EL (cell line): ENCODE measurements at regions not wholly inside any gene's neighbourhood (a gene's known extent, or its start where the extent isn't known, plus 50 kb on each side); places are given as distances from the start of the nearest gene placed in this dataset.

ENCODE experiments used
- DNase-seq: peaks from one replicate; pipeline ENCODE4 v3.0.0-alpha.2; 2016

DNA sequence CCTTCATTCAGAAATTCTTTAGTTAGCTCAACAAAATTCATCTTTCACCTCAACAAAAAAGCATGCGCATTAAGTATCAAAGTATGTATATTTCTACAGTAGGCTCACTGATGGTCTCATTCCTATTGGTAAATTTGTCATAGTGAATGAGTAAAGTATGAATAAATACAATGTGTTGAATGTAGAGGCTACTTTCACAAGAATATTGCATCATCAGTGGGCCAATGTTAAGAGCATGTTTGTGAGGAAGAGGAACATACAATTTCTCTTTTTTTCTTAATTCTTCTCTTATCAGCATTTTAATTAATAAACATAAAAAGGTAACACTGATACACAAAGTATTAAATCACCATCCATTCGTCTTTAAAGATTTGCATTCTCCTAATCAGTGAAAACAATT lies 505.1 kb downstream of the CETN3 start:
- DNase-seq: no peak

DNA sequence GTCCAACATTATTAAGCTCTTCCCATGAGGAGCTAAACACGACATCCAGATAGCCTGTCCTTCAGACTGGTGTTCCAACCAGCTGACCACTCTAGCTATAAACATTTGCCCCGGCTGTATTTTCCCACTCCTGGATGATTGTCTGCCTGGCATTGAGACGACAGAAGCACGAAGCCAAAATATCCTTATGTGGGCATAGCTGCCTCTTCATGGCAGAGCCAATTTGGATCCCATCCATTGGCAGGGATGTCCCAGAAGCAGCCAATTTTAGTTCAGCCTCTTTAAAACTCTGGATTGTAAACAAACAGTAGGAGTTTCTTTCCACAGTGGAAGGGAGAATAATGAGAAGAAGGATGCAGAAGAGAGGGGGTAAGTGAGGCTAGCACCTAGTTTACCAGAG lies 507.6 kb downstream of the CETN3 start:
- DNase-seq: no peak

DNA sequence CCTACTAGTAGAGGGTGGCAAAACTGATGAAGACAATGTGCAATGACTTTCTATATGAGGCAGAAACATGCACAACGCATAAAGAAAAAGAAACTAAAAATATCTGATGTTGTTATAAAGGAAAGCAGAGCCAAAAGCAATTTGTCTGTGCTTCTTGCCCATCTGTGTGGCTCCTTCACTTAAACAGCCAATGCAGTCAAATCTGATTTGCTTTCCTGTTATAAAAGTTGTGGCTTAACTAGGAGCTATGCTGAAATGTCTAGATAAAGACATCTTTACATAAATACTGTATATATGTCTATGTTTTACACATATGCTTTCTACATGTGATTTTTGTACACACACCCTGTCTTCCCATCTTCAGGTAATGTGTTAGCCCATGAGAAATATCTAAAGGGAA lies 508.2 kb downstream of the CETN3 start:
- no peak for DNase-seq

DNA sequence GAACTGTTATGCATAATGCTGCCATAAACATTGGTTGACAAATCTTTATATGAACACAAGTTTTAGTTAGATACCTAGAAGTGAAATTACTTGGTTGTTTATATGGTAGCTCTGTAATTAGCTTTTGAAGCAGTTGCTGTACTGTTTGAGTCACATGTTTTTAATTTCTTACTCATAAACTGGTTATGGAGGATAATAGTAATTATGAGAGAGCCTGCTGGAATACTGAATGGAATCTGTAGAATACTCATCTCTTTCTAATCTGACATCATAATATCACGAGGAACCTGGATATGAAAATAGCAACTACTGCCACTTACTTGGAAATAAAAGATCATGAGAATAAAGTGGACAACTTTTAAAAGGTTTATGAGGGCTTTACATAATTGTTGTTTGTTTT lies 509.2 kb downstream of the CETN3 start:
- DNase-seq: no peak

DNA sequence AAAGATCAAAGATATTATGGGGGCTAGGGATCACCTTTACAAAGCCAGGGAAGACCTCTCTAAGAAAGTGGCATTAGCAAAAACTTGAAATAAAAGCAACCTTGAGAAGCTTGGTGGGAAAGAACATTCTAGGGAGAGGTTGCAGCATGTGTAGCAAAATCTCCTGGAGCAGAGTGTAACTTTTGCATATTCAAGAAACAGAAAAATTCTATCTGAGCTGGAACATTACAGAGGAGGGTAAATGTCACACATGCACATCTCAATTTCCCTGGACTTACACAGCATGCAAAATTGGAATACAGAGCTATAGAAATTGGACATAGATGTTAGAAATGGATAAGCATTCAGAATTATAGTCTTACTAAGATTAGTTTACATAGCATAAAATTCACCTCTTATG lies 510.0 kb downstream of the CETN3 start:
- DNase-seq: no peak

DNA sequence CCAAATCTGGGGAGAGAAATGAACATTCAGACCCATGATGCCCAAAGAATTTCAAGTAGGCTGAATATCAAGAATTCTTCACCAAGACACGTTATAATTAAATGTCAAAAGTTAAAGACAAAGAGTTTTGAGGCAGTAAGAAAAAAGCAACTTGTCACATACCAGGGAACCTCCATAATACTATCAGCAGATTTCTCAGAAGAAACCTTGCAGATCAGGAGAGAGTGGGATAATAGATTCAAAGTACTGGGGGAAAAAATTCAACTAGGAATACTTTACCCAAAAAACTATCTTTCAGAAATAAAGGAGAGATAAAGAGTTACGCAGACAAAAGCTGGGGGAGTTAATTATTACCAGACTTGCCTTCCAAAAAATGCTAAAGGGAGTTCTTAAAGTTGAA lies 516.0 kb downstream of the CETN3 start:
- DNase-seq: no peak

DNA sequence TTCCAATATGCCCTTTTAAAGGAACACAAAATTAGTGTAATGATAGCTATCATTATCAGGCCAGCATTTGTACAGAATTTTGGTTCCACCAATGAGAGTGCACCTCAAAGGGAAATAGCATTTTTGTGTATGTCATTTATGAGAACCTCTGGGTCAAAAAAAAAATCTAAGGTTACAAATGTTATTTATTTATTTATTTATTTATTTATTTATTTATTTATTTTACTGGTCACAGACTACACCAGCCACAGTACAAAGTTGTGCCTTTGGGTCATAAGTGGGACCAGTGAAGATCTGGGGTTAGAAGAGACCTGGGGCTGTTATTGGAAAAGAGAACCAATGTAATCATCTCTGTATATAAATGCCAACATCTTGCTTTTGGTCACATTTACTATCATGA lies 523.9 kb downstream of the CETN3 start:
- no peak for DNase-seq

DNA sequence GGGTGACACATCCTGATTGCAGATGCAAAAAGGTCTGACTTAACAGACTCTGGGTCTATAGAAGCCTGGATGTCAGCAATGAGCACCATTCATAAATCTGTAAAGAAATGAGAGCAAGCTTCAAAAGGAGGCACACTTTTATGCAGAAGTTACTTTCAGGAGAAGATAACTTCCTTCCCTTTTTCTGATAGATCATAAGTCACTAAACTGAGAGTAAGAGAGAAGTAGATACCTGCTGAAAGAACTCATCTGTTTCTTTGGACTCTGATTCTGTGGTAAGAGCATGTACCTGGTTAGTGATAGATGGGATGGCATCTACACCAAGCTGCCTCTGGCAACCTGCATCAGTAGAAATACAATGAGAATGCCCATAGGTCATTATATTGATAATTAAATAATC lies 525.6 kb downstream of the CETN3 start:
- no peak for DNase-seq

DNA sequence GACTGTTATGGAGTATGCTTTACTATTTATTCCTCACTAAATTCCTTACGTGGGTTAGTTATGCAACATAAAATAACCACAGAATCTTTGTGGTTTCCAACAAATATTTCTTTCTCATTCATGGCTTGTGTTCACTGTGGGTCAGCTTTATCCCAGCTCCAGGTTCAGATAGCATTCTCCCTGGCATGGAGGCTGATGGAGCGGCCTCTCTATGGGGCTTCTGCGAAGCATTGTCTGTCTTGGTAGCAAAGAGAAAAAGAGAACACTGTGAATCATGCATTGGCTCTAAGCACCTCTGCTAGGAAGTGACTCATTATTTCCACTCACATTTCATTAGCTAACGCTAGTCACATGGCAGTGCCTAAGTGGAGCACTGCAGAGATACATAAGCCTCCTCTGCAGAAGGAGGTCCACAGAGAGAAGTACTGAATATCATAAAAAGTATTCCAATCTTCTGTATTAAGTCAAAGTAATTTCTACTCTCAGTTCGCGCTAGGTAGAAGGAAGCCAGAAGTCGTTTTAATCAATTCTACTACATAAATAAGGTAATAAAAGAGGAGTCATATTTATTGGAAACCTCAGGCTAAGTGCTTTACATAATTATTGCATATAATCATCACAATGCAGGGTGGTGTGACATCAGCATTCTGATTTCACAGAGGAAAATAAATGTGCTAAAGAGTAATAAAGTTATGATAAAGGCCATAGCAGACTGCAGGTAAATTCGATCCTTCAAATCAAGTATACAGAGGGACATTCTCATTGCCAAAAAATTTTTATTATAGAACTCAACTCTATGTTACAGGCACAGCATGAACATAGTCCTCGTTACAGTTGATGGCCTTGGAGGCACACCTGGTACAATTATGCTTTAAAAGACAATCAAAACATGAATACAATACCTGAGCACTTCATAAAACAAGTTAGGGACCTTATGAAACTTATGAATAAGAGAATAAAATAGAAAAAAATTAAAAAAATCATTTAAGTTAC lies 531.1 kb downstream of the CETN3 start:
- DNase-seq: peak; percentile 45

DNA sequence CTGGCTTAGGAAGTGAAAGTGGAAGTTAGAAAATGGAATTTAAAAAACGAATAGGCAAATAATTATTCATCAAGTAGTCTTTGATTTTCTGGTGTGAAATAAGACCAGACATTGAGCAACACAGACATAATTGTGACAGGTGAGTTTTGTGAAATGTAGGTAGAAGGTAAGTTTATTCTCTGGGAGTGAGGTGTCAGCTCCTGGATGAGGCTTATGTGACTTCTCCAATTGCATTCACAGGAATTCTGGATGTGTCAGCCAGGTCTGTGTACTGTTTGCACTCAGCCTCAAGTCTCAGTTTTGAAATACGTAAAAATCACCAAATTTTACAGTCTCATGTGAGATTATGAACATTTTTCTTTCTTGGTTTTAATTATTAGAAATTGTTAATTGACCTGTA lies 537.6 kb downstream of the CETN3 start:
- DNase-seq: no peak

DNA sequence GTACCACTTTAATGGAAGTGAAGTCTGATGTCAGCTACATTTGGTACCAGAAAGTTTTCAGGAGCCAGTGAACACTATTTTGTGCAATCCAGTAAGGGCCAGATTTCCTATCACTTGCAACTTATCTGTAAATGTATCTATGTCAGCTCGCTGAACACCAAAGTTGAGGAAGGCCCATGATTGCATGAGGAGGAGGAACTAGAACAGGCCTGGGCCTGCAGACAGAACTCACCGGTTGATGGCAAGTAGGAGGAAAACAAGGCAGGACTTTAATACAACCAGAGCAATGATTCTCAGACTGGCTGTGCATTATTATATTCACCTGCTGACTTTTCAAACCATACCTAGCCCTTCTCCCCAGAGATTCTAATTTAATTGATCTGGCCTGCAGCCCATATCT lies 540.2 kb downstream of the CETN3 start:
- DNase-seq: no peak

DNA sequence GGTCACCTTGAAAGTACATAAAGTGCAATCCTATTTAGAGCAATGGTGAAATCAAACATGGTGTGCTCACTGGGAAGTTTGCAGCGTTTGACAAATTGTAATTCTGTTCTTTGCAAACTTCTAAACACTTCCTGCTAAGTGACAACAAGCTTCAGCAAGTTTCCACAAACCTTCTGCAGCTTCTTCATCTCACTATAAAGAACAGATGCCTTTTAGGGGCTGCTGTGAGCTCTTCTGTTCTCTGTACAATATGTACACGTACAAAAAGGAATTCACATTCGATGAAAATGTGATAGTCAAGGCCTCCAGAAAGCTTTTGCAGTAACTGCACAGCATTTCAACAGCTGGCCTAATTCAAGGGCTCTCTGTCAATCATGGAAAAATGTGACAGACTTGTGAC lies 543.1 kb downstream of the CETN3 start:
- DNase-seq: no peak

DNA sequence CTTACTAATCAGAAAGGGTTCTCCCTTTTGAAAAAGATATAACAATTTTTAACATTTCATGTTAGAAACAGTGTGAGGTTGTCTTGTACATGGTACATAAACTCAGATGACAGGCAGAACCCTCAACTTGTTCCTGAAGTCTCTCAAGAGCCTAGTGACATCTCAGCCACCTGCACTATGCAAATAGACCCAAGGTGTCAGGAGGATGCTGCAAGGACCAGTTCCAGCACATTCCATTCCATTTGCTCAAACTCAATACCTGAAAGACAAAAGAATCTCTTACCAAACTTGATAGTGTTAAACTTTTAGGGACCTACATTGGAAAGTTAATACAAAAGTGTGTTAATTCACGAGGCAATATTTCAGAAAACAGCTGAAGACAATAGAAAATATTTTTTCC lies 544.6 kb downstream of the CETN3 start:
- no peak for DNase-seq

DNA sequence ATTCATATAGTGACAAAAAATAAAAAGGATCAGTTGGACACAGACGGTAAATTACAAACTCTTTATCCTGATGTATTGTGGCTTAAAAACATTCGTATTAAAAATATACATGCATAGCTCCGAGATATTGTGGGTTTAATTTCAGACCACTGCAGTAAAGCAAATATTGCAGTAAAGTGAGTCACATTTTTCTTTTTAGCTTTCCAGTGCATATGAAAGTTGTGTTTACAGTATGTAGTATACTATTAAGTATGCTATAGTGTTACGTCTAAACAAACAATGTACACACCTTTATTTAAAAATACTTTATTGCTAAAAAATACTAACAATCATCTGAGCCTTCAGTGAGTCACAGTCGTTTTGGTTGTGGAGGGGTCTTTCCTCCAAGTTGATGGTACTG lies 551.8 kb downstream of the CETN3 start:
- DNase-seq: no peak

DNA sequence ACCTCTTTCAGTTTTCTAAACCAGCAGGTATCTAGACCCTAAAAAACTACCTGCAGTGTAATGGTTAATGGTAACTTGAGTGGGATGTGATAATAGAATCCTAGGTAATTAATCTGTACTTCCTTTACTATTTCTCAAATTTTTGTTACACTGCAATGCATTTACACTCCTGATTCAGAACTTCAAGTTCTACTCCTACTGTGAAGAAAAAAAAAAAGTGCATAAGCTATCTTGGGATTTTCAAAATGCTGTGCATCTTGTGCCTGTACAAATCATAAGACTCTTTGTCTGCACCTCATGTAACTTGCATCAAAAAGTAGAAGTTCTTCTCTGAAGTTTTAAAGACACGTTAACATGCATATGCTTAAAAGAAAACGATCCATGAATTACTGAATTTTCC lies 554.1 kb downstream of the CETN3 start:
- DNase-seq: no peak

DNA sequence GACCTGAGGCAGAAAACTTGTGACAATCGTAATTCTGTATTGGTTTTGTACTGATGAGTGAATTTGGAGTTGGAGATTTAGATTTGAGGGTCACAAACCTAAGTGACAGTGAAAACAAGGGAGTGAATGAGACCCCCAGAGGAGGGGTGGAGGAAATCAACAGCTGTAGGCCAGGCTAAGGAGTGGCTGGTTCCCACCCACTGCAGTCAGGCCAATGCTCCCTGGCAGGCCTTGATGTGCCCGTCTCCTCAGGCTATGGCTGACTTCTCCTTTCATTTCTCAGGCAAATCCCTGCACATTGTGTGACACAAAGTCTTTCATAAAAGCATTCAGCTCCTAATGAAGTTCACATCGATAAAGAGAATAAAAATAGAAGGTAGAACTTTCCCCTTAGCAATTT lies 557.6 kb downstream of the CETN3 start:
- no peak for DNase-seq

DNA sequence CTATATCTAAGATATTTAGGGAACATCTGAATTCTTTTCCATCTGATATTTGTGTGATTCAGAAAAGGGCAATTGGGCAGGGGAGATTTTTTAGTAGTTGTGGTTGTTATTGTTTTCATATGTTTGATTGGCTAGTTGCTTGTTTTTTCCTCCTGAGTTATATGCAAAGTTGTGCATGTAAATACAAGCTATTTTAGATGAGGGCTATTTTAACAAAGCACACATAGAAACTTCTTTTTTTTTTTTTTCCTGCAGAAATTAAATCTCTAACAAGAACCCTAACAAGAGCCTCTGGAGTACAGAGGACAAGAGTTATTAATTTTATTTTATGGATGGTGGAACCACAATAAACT lies 559.1 kb downstream of the CETN3 start:
- DNase-seq: no peak

DNA sequence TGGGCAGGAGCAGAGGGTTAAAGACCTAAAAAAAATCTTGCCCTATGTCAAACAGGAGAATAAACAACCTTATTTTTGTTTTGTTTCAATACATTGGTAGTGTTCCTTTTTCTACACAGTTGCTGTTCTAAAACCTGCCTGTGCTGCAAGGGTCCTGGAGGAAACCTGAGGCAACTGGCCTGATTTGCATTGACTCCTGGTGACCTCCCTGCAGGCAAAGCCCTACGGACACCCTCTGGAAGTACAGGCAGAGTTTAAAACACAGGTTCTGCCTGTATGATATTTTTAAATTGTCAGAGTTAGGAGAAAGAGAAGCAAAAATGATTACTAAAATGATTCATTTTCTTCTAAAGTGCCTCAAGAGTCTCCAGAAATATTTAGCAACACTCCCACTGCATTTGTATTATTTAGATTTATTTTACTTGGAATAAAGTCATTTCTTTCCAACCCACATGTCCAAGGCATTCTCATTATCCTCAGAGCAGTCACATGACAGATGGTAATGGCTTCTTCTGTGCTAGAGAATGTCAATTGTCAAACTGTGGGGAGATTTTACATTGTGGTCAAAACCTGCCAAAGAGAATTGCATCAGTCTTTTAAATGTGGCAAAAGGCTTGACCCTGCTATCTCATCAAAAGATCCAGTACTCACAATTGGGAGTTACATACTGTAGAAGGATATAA lies 559.6 kb downstream of the CETN3 start:
- DNase-seq: no peak

DNA sequence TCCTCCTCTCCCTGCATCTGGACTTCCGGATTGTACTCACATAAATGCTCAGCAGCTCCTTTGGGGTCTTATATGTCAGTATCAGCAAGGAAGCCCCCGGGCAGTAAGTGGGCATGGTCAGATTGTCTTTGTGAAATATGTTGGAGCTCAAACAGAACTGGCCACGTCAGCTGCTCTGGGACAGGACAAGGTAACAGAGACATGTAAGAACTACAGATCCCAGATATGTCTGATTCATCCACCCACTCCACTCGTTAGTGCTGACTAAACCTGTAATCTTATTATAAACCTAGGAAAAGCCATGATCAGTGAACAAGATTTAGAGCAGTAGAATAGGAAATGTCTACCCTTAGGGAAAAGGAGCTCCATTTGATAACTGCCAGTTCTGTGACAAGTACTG lies 561.8 kb downstream of the CETN3 start:
- DNase-seq: no peak

DNA sequence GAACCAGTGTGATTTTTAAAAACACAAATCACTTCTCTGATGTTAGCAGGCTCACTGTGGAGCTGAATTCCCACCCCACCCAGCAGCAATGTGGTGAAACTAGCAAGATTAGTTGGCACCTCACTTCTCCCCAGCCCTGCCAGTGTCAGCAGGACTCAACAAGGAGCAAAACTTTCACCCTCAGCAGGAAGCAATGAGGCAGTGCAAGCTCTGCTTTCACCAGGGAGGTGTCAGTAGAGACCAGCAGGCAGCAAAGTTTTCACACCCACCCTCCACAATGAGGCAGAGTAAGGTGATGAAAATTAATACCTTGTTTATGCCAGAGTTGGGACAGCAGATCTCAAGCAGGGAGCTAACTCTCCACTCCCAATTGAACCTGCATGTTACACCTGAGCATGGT lies 565.0 kb downstream of the CETN3 start:
- DNase-seq: no peak

DNA sequence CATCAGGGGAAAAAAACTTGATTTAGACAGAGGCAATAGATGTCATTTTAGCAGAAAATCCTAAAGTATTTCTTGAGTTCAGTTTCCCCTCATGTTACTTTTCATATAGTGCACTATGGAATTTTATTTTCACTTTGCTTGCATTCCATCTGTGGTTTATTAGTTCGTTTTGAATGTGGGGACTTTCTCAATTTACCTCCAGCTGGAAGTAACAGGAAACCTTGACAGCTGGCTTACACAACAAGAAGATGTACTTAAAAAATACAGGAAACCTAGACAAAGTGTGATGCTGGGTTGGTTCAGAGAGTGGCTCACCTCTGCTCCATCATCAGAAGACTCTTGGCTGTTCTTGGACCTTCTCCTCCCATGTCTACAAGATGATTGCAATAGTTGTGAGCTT lies 567.0 kb downstream of the CETN3 start:
- DNase-seq: no peak

DNA sequence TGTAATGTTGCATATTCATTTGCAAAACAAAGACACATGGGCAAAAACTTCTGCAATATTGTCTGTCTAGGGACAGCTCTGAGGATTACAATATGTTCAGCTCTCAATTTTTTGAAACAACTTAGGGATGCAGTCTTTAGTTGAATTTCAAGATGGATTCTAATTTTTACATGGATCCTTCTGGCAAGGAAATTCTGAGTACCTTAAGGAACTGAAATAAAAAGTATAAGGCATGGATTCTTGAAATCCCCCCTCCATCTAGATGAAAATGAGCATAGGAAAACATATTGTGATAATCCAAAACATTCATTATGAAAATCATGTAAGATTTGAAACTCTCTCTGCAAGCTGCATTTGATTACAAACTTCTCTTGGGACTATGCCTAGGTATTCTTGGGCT lies 568.6 kb downstream of the CETN3 start:
- no peak for DNase-seq

DNA sequence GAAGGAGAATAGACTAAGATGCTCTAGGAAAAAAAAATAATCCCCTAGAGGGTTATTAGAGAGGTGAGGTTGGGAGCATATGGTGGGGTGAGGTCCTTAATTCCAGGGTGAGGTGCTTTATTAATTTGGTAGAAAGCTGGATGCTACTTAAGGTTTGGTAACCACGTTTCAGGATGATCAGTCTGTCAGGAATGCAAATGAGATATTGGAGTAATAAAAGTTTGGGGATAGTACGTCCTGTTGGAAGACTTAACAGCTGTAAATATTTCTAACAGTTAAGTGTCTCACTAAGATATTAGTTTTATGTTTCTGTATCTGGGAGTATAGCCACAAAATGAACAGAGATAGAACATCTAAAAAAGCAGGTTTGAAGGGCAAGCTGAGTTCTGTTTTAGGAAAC lies 578.9 kb downstream of the CETN3 start:
- DNase-seq: no peak

DNA sequence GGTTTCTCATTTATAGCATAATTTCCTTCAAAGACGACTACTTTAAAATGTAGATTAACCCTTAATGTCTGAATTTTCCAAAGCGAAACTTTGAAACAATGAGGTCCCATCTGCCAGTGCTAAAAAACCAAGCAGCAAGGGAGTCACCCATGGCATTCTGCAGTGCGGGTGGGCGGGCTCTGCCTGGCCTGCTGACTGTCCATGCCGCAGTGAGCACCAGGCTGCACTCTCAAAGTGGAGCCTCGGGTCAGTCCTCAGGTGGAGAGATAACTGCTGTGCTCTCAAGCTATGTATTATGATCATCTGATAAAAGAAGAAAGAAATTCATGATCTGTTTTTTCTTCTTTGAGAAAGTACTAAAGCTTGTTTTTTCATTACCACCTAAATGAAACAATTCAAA lies 581.6 kb downstream of the CETN3 start:
- no peak for DNase-seq

DNA sequence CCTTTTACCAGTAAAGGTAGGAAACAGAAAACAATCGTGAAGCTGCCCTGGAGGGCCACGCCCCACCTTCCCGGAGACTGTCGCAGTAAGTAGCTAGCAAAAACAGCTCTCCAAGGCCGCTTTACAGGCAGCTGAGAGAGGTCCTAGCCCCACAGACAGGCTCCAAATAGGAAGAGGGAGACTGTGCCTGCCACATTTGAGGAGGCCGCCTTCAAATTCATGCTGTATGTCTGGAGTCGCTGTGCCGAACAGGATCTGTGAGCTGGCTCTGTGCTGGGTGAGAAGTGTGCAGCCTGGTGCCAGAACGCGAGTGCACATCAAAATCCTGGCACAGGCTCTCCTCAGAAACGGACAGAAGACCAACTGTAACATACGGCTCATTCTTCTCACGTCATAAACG lies 582.2 kb downstream of the CETN3 start:
- no peak for DNase-seq
